22Rv1 (cell line): ENCODE measurements at regions not wholly inside any gene's neighbourhood (a gene's known extent, or its start where the extent isn't known, plus 50 kb on each side); places are given as distances from the start of the nearest gene placed in this dataset.
"Not testable (repeated sequence)": the region's sequence is repeated elsewhere in the genome, so short reads cannot be mapped to it uniquely, and the experiment has no call there.

Source experiments
- H3K27ac ChIP-seq: fragments of 450-650 bp; 2 replicates; pipeline ENCODE4 v1.5.1; 2017
- ZFX ChIP-seq: fragments of 450-650 bp; IDR thresholded peaks from 2 replicates; pipeline ENCODE4 v1.6.1; 2017; ENCODE audit warnings: antibody characterized with exemption, borderline replicate concordance
- TF ChIP-seq, protein P1 (sequence below): fragments of 450-650 bp; IDR thresholded peaks from 2 replicates; pipeline ENCODE4 v1.5.1; 2017; ENCODE audit warnings: mild to moderate bottlenecking

DNA sequence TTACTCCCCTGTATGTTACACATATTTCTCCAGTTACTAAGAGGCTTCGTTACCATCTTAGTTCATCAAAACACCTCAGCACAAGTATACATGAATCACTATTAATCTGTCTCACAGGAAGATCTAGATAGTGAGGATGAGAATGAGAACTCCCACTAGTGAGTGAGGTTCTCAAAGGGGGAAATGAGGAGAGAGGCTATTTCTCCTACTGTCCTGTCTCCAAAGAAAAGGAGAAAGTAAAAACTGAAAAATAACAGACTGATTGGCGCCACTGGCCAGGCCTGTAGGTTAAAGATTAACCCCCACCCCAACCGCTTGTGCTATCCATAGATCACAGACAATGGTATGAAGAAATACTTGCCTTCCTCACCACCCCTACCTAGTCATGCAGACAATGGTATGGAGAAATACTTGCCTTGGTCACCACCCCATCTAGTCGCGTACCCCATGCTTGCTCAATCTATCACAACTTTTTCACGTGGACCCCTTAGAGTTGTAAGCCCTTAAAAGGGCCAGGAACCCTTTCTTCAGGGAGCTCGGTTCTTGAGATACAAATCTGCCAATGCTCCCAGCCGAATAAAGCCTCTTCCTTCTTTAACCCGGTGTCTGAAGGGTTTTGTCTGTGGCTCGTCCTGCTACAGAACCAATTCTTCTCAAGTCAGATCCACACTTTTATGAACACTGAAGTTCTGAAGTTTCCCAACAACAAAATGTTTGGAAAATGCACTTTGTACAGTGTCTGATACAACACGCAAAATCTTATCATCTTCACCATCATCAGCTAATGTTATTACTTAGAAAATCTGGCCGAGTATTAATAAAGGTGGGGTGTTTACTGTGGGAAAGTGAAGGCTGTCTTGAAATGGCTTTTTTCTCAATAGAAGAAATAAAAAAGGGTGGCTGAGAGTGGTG lies 598.1 kb downstream of the UQCRFS1 start:
- no peak for TF ChIP-seq ZFX
- TF ChIP-seq, protein P1, sequence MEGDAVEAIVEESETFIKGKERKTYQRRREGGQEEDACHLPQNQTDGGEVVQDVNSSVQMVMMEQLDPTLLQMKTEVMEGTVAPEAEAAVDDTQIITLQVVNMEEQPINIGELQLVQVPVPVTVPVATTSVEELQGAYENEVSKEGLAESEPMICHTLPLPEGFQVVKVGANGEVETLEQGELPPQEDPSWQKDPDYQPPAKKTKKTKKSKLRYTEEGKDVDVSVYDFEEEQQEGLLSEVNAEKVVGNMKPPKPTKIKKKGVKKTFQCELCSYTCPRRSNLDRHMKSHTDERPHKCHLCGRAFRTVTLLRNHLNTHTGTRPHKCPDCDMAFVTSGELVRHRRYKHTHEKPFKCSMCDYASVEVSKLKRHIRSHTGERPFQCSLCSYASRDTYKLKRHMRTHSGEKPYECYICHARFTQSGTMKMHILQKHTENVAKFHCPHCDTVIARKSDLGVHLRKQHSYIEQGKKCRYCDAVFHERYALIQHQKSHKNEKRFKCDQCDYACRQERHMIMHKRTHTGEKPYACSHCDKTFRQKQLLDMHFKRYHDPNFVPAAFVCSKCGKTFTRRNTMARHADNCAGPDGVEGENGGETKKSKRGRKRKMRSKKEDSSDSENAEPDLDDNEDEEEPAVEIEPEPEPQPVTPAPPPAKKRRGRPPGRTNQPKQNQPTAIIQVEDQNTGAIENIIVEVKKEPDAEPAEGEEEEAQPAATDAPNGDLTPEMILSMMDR = no peak
- H3K27ac ChIP-seq = no peak overlapping the region

DNA sequence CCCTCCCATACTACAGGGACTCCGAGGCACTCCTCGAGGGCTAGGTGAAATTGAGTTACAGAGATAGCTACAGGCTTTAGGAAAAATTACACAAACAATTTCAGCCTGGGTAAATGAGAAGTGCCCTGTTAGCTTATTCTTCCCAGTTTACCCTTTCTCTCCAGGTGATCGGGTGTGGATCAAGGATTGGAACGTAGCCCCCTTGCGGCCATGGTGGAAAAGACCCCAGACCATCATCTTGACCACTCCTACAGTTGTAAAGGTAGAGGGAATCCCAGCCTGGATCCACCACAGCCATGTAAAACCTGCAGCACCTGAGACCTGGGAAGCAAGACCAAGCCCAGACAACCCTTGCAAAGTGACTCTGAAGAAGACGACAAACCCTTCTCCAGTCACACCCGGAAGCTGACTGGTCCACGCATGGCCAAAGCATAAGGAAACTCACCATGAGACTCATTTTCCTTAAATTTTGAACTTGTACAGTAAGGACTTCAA lies 600.6 kb downstream of the UQCRFS1 start:
- TF ChIP-seq ZFX = no peak
- TF ChIP-seq, protein P1 = no peak
- H3K27ac ChIP-seq = no peak overlapping the region

DNA sequence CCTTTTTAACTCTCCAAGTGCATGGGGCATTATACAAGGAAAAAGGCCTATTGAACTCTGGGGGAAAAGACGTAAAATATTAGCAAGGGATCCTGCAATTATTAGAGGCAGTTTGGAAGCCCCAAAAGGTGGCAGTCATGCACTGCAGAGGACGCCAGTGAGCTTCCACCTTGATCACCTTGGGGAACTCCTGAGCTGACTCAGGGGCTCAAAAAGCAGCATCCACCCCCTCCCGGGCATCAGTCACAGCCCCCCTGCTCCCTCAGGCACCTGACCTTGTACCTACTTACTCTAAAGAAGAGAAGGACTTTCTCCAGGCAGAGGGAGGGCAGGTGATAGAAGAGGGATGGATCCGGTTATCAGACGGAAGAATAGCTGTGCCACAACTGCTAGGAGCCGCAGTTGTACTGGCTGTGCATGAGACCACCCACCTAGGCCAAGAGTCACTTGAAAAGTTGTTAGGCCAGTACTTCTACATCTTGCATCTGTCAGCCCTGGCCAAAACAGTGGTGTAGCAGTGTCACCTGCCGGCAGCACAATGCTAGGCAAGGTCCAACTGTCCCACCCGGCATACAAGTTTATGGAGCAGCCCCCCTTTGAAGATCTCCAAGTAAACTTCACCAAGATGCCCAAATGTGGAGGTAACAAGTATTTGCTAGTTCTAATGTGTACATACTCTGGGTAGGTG lies 601.6 kb downstream of the UQCRFS1 start:
- H3K27ac ChIP-seq = not testable (repeated sequence)

- no peak overlapping the region for H3K27ac ChIP-seq
- no peak for TF ChIP-seq ZFX
- TF ChIP-seq, protein P1 = no peak
Observed at GRCh38 chr19:28610731-28611130, 602.2 kb downstream of the UQCRFS1 start.

GRCh38 chr19:28609944-28610343 lies 603.0 kb downstream of the UQCRFS1 start:
- H3K27ac ChIP-seq = no peak overlapping the region
- no peak for TF ChIP-seq ZFX
- TF ChIP-seq, protein P1 = no peak

DNA sequence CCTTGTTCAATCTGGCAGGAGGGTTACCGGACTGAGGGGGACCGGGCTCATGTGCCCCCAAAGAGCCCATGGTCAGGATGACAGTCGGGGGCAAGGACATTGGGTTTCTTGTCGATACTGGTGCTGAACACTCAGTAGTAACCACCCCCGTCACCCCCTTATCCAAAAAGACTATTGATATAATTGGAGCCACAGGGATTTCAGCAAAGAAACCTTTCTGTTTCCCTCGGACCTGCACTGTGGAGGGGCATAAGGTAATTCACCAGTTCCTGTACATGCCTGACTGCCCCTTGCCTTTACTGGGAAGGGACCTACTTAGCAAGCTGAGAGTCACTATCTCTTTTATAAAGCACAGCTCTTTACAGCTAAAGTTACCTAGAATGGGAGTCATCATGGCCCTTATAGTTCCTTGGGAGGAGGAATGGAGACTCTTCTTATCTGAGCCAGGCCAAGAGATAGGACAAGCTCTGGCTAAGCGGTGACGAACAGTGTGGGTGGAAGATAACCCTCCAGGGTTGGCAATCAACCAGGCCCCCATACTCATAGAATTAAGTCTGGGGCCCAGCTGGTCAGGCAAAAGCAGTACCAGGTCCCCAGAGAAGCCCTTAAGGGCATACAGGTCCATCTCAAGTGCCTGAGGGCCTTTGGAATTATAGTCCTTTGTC lies 603.7 kb downstream of the UQCRFS1 start:
- H3K27ac ChIP-seq = no peak overlapping the region
- TF ChIP-seq, protein P1 = no peak
- no peak for TF ChIP-seq ZFX

GRCh38 chr19:28608292-28608691 lies 604.7 kb downstream of the UQCRFS1 start:
- TF ChIP-seq, protein P1 = no peak
- no peak for TF ChIP-seq ZFX
- H3K27ac ChIP-seq = no peak overlapping the region
